A549 (cell line): ENCODE measurements at regions not wholly inside any gene's neighbourhood (a gene's known extent, or its start where the extent isn't known, plus 50 kb on each side); places are given as distances from the start of the nearest gene placed in this dataset.
A peak's percentile ranks its signal among the peaks of the same experiment; 100 is the strongest.

Experiments
- ATAC-seq, 2 experiments: fragments of 200-7000 bp in 1 of 2; fragments of >200 bp in 1 of 2; cut with Nextera tagmentation in 1 of 2; cut with Tn5 transposase in 1 of 2; 3 replicates each; pipeline versions ENCODE4 v1.8.0 to v1.9.1; 2018 to 2020; ENCODE audit warnings: mild to moderate bottlenecking in 1 of 2, moderate library complexity in 1 of 2
- CTCF ChIA-PET: fragments of 300-600 bp; sonication (Branson Sonifier 250); formaldehyde crosslinking; extraction: SDS; loops from one replicate; lab custom pipeline; 2021; ENCODE audit warnings: antibody characterized with exemption, inconsistent platforms; lab: Yijun Ruan, JAX
- POLR2A ChIA-PET: fragments of 350-600 bp; formaldehyde crosslinking; extraction: SDS; loops from one replicate; lab custom pipeline; 2021; ENCODE audit warnings: antibody characterized with exemption, inconsistent platforms; lab: Yijun Ruan, JAX
- DNase-seq, 2 experiments: peaks; one replicate each; pipeline versions ENCODE4 v3.0.0 to v3.0.0-alpha.2; 2011 to 2016; ENCODE audit warnings: low read depth in 1 of 2, low spot score in 1 of 2
- FAIRE-seq: peaks from 2 replicates; lab custom pipeline; 2011; peaks lifted over from hg19 to GRCh38; lab: Jason Lieb, UNC
- H3K27ac ChIP-seq, 2 experiments: fragments of >200 bp; sonication (Bioruptor Twin); formaldehyde crosslinking; 3 replicates each; pipeline ENCODE4 v1.5.1; 2016 to 2017
- H3K4me1 ChIP-seq: fragments of >200 bp; sonication (Bioruptor Twin); formaldehyde crosslinking; 3 replicates; pipeline ENCODE4 v1.6.1; 2016
- H3K4me2 ChIP-seq: fragments of >200 bp; sonication (Bioruptor Twin); formaldehyde crosslinking; 3 replicates; pipeline ENCODE4 v1.6.1; 2016
- H3K4me3 ChIP-seq: fragments of >200 bp; sonication (Bioruptor Twin); formaldehyde crosslinking; 3 replicates; pipeline ENCODE4 v1.5.1; 2016
- H3K9me3 ChIP-seq: fragments of >200 bp; sonication (Bioruptor Twin); formaldehyde crosslinking; 3 replicates; pipeline ENCODE4 v1.6.1; 2016
- BCL3 ChIP-seq: fragments of >200 bp; sonication (Bioruptor Twin); formaldehyde crosslinking; IDR thresholded peaks from 3 replicates; pipeline ENCODE4 v1.6.1; 2016
- CEBPB ChIP-seq, 2 experiments: fragments of >200 bp in 1 of 2; sonication (Bioruptor Twin) in 1 of 2; formaldehyde crosslinking in 1 of 2; IDR thresholded peaks; 2 replicates each; pipeline ENCODE4 v1.6.1; 2012 to 2016
- CHD2 ChIP-seq: fragments of 150-350 bp; IDR thresholded peaks from 2 replicates; pipeline ENCODE4 v1.6.1; 2014; ENCODE audit warnings: low read length; ENCODE audit not compliant: partially characterized antibody
- CHD4 ChIP-seq: fragments of 200-600 bp; sonication (generic); IDR thresholded peaks from 2 replicates; pipeline ENCODE4 v1.6.1; 2016; ENCODE audit warnings: antibody characterized with exemption, mild to moderate bottlenecking, borderline replicate concordance
- EHF ChIP-seq: fragments of 250-450 bp; sonication (Bioruptor Pico); IDR thresholded peaks from 2 replicates; pipeline ENCODE4 v1.5.0; 2020; ENCODE audit warnings: mild to moderate bottlenecking
- EP300 ChIP-seq, 2 experiments: fragments of >200 bp; sonication (Bioruptor Twin); formaldehyde crosslinking; IDR thresholded peaks; 2 replicates in 1 of 2; 3 replicates in 1 of 2; pipeline ENCODE4 v1.6.1; 2016 to 2017
- FOSL2 ChIP-seq, 2 experiments: fragments of 450-650 bp in 1 of 2; fragments of >200 bp in 1 of 2; sonication (Bioruptor Twin) in 1 of 2; formaldehyde crosslinking; IDR thresholded peaks; 2 replicates each; pipeline versions ENCODE4 v1.5.0 to v1.6.1; 2016 to 2020; ENCODE audit warnings: mild to moderate bottlenecking in 1 of 2, moderate library complexity in 1 of 2
- HDAC2 ChIP-seq: fragments of 200-600 bp; sonication (generic); IDR thresholded peaks from 2 replicates; pipeline ENCODE4 v1.6.1; 2016
- HOXB13 ChIP-seq: fragments of 250-450 bp; sonication (Bioruptor Pico); IDR thresholded peaks from 2 replicates; pipeline ENCODE4 v1.5.0; 2020; ENCODE audit warnings: low read depth, mild to moderate bottlenecking, moderate library complexity
- JUN ChIP-seq, 2 experiments: fragments of >200 bp; sonication (Bioruptor Twin); formaldehyde crosslinking; IDR thresholded peaks; 2 replicates in 1 of 2; 3 replicates in 1 of 2; pipeline ENCODE4 v1.6.1; 2016 to 2017
- KDM1A ChIP-seq: fragments of 200-600 bp; sonication (generic); IDR thresholded peaks from 2 replicates; pipeline ENCODE4 v1.6.1; 2016; ENCODE audit warnings: low read depth, mild to moderate bottlenecking
- KDM5A ChIP-seq: fragments of 200-600 bp; sonication (generic); IDR thresholded peaks from 2 replicates; pipeline ENCODE4 v1.6.1; 2016; ENCODE audit warnings: antibody characterized with exemption, mild to moderate bottlenecking
- MAZ ChIP-seq: fragments of 150-350 bp; IDR thresholded peaks from 2 replicates; pipeline ENCODE4 v1.6.1; 2014; ENCODE audit warnings: antibody characterized with exemption, low read depth, low read length, borderline replicate concordance
- NR3C1 ChIP-seq: fragments of >200 bp; sonication (Bioruptor Twin); formaldehyde crosslinking; IDR thresholded peaks from 3 replicates; pipeline ENCODE4 v1.6.1; 2017
- POLR2A ChIP-seq: IDR thresholded peaks from 2 replicates; pipeline ENCODE4 v1.6.1; 2012; ENCODE audit warnings: mild to moderate bottlenecking, low read length
- RAD21 ChIP-seq, 2 experiments: fragments of >200 bp in 1 of 2; sonication (Bioruptor Twin) in 1 of 2; formaldehyde crosslinking in 1 of 2; IDR thresholded peaks in 1 of 2; conservative IDR thresholded peaks in 1 of 2; 2 replicates in 1 of 2; 3 replicates in 1 of 2; pipeline ENCODE4 v1.6.1; 2012 to 2018; ENCODE audit warnings: inconsistent platforms in 1 of 2
- RARB ChIP-seq: fragments of 250-450 bp; sonication (Bioruptor Pico); IDR thresholded peaks from 2 replicates; pipeline ENCODE4 v1.8.0; 2021; ENCODE audit warnings: mild to moderate bottlenecking, moderate library complexity
- REST ChIP-seq: fragments of 200-600 bp; sonication (generic); IDR thresholded peaks from 2 replicates; pipeline ENCODE4 v1.6.1; 2016; ENCODE audit warnings: antibody characterized with exemption, mild to moderate bottlenecking, moderate library complexity
- RFX5 ChIP-seq: fragments of 450-650 bp; IDR thresholded peaks from 2 replicates; pipeline ENCODE4 v1.7.1; 2014; ENCODE audit warnings: antibody characterized with exemption, mild to moderate bottlenecking, moderate library complexity
- TP53 ChIP-seq: fragments of 250-450 bp; sonication (Bioruptor Pico); IDR thresholded peaks from 2 replicates; pipeline ENCODE4 v1.5.0; 2021; ENCODE audit warnings: mild to moderate bottlenecking, moderate library complexity
- USF2 ChIP-seq: fragments of 450-650 bp; IDR thresholded peaks from 2 replicates; pipeline ENCODE4 v1.6.1; 2014; ENCODE audit warnings: antibody characterized with exemption
- ZFP36 ChIP-seq: fragments of 450-650 bp; IDR thresholded peaks from 2 replicates; pipeline ENCODE4 v1.6.1; 2014; ENCODE audit warnings: borderline replicate concordance; ENCODE audit not compliant: partially characterized antibody
- ZSCAN20 ChIP-seq: fragments of 250-450 bp; sonication (Bioruptor Pico); IDR thresholded peaks from 2 replicates; pipeline ENCODE4 v1.8.0; 2022; ENCODE audit warnings: mild to moderate bottlenecking, moderate library complexity
- WGBS: methylation state at CpG from one replicate; pipeline ENCODE4 v1.1.6; 2017; ENCODE audit errors: missing lambda C conversion rate; 5-methylcytosine and 5-hydroxymethylcytosine counted together

- TF ChIP-seq BCL3 (no peak), ZFP36 (no peak), KDM5A (no peak), CEBPB (IDR thresholded peaks at IDR 0.05) (peak in 1 of 2 experiments; percentile 58; a peak in 1 of 4 replicates), RFX5 (no peak), REST (no peak), RAD21 (conservative IDR thresholded peaks at IDR 0.05 in 1 of 2, IDR thresholded peaks at IDR 0.05 in 1 of 2) (peak; percentile 23 to 37)
Observed at GRCh38 chr7:27346531-27347275, 104.1 kb downstream of the EVX1 start (continued).

- FAIRE-seq (no peak), ATAC-seq (peak; percentile 32 to 58; a peak in 4 of 6 replicates), DNase-seq (no peak)
- TF ChIP-seq CHD4 (no peak), POLR2A (no peak), TP53 (CRISPR knock-in tag) (no peak), MAZ (no peak)
- WGBS = 7% methylated on average over 4 of the region's 4 CpGs
- peak overlapping the region; percentile 13; the same call in 2 of the 3 replicates for H3K4me3 ChIP-seq
- POLR2A ChIA-PET = no interaction called here
- CTCF ChIA-PET = no interaction called here
- H3K27ac ChIP-seq = peak overlapping the region; percentile 80 to 87
- H3K4me1 ChIP-seq = peaks cover 27% of the 10 kb centered on the region
- no peaks in the 10 kb centered on the region for H3K9me3 ChIP-seq
- H3K4me2 ChIP-seq = peak overlapping the region; percentile 87
Observed at GRCh38 chr7:27347276-27347640, 104.7 kb downstream of the EVX1 start.

GRCh38 chr7:27349621-27350020 is 107.0 kb downstream of the EVX1 start:
- DNase-seq = no peak
- no peak for FAIRE-seq
- no peak for TF ChIP-seq CHD4
- TF ChIP-seq RARB (CRISPR knock-in tag) = no peak
- no peak for TF ChIP-seq CHD2
- no peak for TF ChIP-seq NR3C1
- TF ChIP-seq USF2 = no peak
- TF ChIP-seq KDM1A = no peak
- TF ChIP-seq TP53 (CRISPR knock-in tag) = no peak
- TF ChIP-seq HOXB13 (CRISPR knock-in tag) = no peak
- TF ChIP-seq HDAC2 = no peak
- TF ChIP-seq EP300 (IDR thresholded peaks at IDR 0.05) = no peak
- no peak for TF ChIP-seq EHF (CRISPR knock-in tag)
- TF ChIP-seq JUN (IDR thresholded peaks at IDR 0.05) = no peak
- no peak for TF ChIP-seq BCL3
- no peak for TF ChIP-seq FOSL2 (IDR thresholded peaks at IDR 0.05)
- TF ChIP-seq FOSL2 (CRISPR knock-in tag; IDR thresholded peaks at IDR 0.05) = no peak
- no peak for TF ChIP-seq ZSCAN20 (CRISPR knock-in tag)
- TF ChIP-seq CEBPB (IDR thresholded peaks at IDR 0.05) = no peak
- TF ChIP-seq, all 56 proteins: peak for 0
- H3K27ac ChIP-seq = peak overlapping the region in 1 of 2 experiments; percentile 43; a peak in 2 of 6 replicates
- ChIA-PET CTCF (no interaction called here), POLR2A (no interaction called here)
- H3K4me3 ChIP-seq = no peak overlapping the region
- 97% methylated on average over 2 of the region's 2 CpGs for WGBS
- peaks cover 27% of the 10 kb centered on the region for H3K4me1 ChIP-seq
- no peaks in the 10 kb centered on the region for H3K9me3 ChIP-seq
- no peak for ATAC-seq
- no peak overlapping the region for H3K4me2 ChIP-seq
